MCF 10A (cell line): ENCODE measurements at regions not wholly inside any gene's neighbourhood (a gene's known extent, or its start where the extent isn't known, plus 50 kb on each side); places are given as distances from the start of the nearest gene placed in this dataset.

Experiments used
- BruUV-seq: library from RNA; stranded (reverse); fragments of 400-500 nt; replicated peaks from 2 replicates; lab custom pipeline; 2021; lab: Mats Ljungman, UMichigan
- CTCF ChIA-PET: fragments of 300-600 bp; sonication (Branson Sonifier 250); formaldehyde crosslinking; extraction: SDS; loops from one replicate; lab custom pipeline; 2021; ENCODE audit warnings: antibody characterized with exemption, inconsistent platforms; lab: Yijun Ruan, JAX
- POLR2A ChIA-PET: fragments of 300-600, 350-650 bp; sonication (Branson Sonifier 250); formaldehyde crosslinking; extraction: SDS; loops from one replicate; lab custom pipeline; 2020; ENCODE audit warnings: antibody characterized with exemption, inconsistent platforms; lab: Yijun Ruan, JAX
- DNase-seq: peaks from one replicate; pipeline ENCODE4 v3.0.0-alpha.2; 2018; ENCODE audit not compliant: unreplicated experiment
- H3K27ac Mint-ChIP-seq: one replicate; pipeline ENCODE4 v1.8.0; 2022; ENCODE audit warnings: mild to moderate bottlenecking, low read depth, mixed read lengths; ENCODE audit not compliant: unreplicated experiment
- H3K27me3 Mint-ChIP-seq: one replicate; pipeline ENCODE4 v1.8.0; 2022; ENCODE audit warnings: mixed read lengths; ENCODE audit not compliant: insufficient read depth, unreplicated experiment
- H3K36me3 Mint-ChIP-seq: one replicate; pipeline ENCODE4 v1.8.0; 2022; ENCODE audit warnings: mild to moderate bottlenecking, moderate library complexity, mixed read lengths; ENCODE audit not compliant: insufficient read depth, unreplicated experiment
- H3K4me1 Mint-ChIP-seq: one replicate; pipeline ENCODE4 v1.8.0; 2022; ENCODE audit warnings: mixed read lengths; ENCODE audit not compliant: insufficient read depth, unreplicated experiment
- H3K4me3 Mint-ChIP-seq: one replicate; pipeline ENCODE4 v1.8.0; 2022; ENCODE audit warnings: mild to moderate bottlenecking, moderate library complexity, mixed read lengths; ENCODE audit not compliant: unreplicated experiment
- H3K9me3 Mint-ChIP-seq: one replicate; pipeline ENCODE4 v1.8.0; 2022; ENCODE audit warnings: mixed read lengths; ENCODE audit not compliant: unreplicated experiment
- intact Hi-C: fragments of 100-400 bp; cut with micrococcal nuclease; formaldehyde crosslinking; loops from 2 replicates; pipeline ENCODE4 v1.14.1; 2022
- TF ChIP-seq, protein P1 (sequence below): fragments of 200-600 bp; IDR thresholded peaks from one replicate; pipeline ENCODE4 v1.8.0; 2022; ENCODE audit warnings: antibody characterized with exemption, mild to moderate bottlenecking; ENCODE audit not compliant: unreplicated experiment

DNA sequence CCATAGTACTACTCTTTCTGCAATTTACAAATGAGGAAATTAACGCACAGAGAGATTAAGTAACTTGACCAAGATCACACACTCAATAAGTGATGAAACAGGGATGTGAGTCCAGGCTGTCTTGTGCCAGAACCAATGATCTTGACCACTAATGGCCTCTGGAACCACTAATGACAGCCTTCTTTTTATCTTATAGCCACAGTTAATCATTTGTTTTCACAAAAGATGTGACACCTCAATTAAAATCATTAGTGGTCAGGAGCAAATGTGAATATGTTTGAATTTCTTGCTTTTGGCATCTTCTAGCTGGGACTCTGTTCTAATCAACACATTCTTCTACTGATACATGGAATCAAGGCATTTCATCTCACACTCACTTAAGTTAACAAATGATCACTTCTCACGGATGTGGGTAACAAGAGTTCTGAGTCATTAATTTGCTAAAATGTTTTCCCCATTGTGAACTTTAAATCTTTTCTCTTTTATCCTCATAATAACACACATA is 102.7 kb upstream of the CD180 start:
- no peak overlapping the region for H3K4me3 Mint-ChIP-seq
- intact Hi-C loops, result no loop called here
- BruUV-seq, result no TSS peak
- TF ChIP-seq, protein P1, sequence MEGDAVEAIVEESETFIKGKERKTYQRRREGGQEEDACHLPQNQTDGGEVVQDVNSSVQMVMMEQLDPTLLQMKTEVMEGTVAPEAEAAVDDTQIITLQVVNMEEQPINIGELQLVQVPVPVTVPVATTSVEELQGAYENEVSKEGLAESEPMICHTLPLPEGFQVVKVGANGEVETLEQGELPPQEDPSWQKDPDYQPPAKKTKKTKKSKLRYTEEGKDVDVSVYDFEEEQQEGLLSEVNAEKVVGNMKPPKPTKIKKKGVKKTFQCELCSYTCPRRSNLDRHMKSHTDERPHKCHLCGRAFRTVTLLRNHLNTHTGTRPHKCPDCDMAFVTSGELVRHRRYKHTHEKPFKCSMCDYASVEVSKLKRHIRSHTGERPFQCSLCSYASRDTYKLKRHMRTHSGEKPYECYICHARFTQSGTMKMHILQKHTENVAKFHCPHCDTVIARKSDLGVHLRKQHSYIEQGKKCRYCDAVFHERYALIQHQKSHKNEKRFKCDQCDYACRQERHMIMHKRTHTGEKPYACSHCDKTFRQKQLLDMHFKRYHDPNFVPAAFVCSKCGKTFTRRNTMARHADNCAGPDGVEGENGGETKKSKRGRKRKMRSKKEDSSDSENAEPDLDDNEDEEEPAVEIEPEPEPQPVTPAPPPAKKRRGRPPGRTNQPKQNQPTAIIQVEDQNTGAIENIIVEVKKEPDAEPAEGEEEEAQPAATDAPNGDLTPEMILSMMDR, result no peak
- H3K27me3 Mint-ChIP-seq, result no peaks in the 10 kb centered on the region
- POLR2A ChIA-PET, result interaction anchor here (0.6 to 1.2 kb wide), 2 partner anchors 30 to 579 kb away, joined by 3 read pairs; no protein-coding TSS in a partner anchor
- peaks cover 6% of the 10 kb centered on the region for H3K36me3 Mint-ChIP-seq
- peaks cover 6% of the 10 kb centered on the region for H3K9me3 Mint-ChIP-seq
- CTCF ChIA-PET, result interaction anchor here (0.9 kb wide), 1 partner anchor 9 kb away, joined by 3 read pairs; no protein-coding TSS in a partner anchor
- DNase-seq, result no peak
- peak overlapping the region; percentile 97 for H3K27ac Mint-ChIP-seq
- peaks cover 52% of the 10 kb centered on the region for H3K4me1 Mint-ChIP-seq

DNA sequence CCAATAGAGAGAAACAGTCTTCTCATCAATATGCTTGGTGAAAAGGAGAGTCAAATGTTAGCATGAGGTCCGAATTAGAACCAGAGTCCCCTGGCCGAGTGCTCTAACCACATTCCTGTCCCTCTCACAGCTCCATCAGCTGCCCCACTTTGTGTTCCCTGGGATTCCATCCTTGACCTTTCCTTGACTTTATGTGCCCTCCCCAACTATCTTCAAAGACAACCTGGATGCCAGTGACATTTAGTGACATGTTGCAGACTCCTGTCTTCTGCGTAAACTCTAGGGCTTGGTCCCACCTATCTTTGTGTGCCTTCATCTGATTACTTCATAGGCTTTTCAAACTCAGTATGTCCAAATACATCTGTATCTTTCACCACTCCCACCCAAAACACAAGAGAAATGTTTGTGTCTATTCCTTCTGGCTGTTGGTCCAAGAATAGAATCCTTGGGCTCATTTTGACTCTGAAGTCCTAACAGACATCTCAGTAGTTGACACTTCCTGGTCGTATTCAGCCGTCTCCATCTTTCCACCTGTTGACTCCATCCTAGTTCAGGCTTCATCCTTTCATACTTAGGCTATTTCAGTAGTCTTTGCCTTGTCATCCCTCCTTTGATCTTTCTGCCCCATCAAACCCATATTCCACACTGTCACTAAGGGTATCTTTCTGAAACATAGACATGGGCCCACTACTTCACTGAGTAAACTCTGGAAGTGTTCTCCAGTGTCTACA is 101.4 kb upstream of the CD180 start:
- ChIA-PET POLR2A (interaction anchor here (1.2 to 1.5 kb wide), 2 partner anchors 29 to 30 kb away, joined by 3 read pairs; no protein-coding TSS in a partner anchor), CTCF (interaction anchor here (0.9 to 1.4 kb wide), 2 partner anchors 32 to 51 kb away, joined by 3 to 4 read pairs; no protein-coding TSS in a partner anchor)
- Mint-ChIP-seq H3K27me3 (no peaks in the 10 kb centered on the region), H3K27ac (peak overlapping the region; percentile 97), H3K36me3 (peaks cover 6% of the 10 kb centered on the region), H3K9me3 (peaks cover 6% of the 10 kb centered on the region), H3K4me3 (no peak overlapping the region), H3K4me1 (peaks cover 47% of the 10 kb centered on the region)
- DNase-seq, result no peak
- TF ChIP-seq, protein P1, result no peak
- no TSS peak for BruUV-seq
- intact Hi-C loops, result no loop called here

DNA sequence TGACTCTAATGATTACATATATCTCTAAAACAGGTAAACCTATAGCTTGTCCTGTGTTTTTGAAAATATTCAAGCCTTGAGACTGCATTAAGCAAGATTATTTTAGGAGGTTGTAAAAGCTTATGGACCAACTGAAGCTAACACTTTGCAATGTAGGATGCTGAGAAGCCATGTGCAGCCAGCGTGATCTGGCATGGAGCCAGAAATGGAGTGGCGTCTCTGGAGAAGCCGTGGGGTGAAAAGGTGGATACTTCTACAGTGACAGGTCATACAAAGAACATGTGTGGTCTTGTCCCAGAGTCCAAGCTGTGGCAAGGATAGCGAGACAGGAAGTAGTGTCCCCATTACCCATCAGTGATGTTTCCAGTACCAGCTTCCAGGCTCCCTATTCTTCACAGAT is 100.8 kb upstream of the CD180 start:
- CTCF ChIA-PET, result interaction anchor here (0.9 to 1.4 kb wide), 2 partner anchors 32 to 51 kb away, joined by 3 to 4 read pairs; no protein-coding TSS in a partner anchor
- H3K4me3 Mint-ChIP-seq, result no peak overlapping the region

More for the DNA sequence above, 100.8 kb upstream of the CD180 start:
- no peak for DNase-seq
- POLR2A ChIA-PET, result interaction anchor here (1.5 kb wide), 1 partner anchor 29 kb away, joined by 3 read pairs; no protein-coding TSS in a partner anchor
- no TSS peak for BruUV-seq
- TF ChIP-seq, protein P1, result no peak
- Mint-ChIP-seq H3K27ac (peak overlapping the region; percentile 97), H3K4me1 (peaks cover 44% of the 10 kb centered on the region), H3K27me3 (no peaks in the 10 kb centered on the region), H3K36me3 (peaks cover 6% of the 10 kb centered on the region), H3K9me3 (peaks cover 6% of the 10 kb centered on the region)
- intact Hi-C loops, result no loop called here
